Brain microvascular endothelial cell (primary cell): ENCODE measurements at regions not wholly inside any gene's neighbourhood (a gene's known extent, or its start where the extent isn't known, plus 50 kb on each side); places are given as distances from the start of the nearest gene placed in this dataset.

ENCODE experiments used
- DNase-seq: peaks from one replicate; pipeline ENCODE4 v3.0.0-alpha.2; 2020
- H3K27ac ChIP-seq: fragments of 250-450 bp; sonication (Bioruptor Pico); 2 replicates; pipeline ENCODE4 v1.5.1; 2020; ENCODE audit warnings: mild to moderate bottlenecking, moderate library complexity
- H3K27me3 ChIP-seq: fragments of 250-450 bp; sonication (Bioruptor Pico); replicated peaks from 2 replicates; pipeline ENCODE4 v1.5.1; 2020; ENCODE audit warnings: mild to moderate bottlenecking
- H3K36me3 ChIP-seq: fragments of 250-450 bp; sonication (Bioruptor Pico); replicated peaks from 2 replicates; pipeline ENCODE4 v1.5.1; 2020; ENCODE audit warnings: mild to moderate bottlenecking
- H3K4me3 ChIP-seq: 2 replicates; pipeline ENCODE4 v1.5.1; 2011; ENCODE audit warnings: low read depth, mild to moderate bottlenecking, control low read depth, low read length, moderate library complexity
- CTCF ChIP-seq: IDR thresholded peaks from 2 replicates; pipeline ENCODE4 v1.5.1; 2011; ENCODE audit warnings: low read depth, mild to moderate bottlenecking, moderate library complexity, low read length, control low read depth, inconsistent platforms; ENCODE audit errors: missing control alignments
- in situ Hi-C: cut with HindIII; loops from 2 replicates; pipeline ENCODE4 v1.10.0; 2017; ENCODE audit warnings: low sequenced_read_pairs, low pct_ligation_motif_present

DNA sequence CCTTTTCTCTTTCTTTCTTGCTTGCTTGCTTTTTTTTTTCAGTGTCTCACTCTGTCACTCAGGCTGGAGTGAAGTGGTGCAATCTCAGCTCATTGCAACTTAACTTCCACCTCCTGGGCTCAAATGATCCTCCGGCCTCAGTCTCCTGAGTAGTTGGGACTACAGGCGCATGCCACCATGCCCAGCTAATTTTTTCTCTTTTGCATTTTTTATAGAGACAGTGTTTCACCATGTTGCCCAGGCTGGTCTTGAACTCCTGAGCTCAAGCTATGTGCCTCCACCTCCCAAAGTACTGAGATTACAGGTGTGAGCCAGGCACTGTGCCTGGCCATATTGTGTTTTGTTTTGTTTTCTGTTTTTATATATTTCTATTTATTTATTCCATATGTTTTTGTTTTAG is 461.0 kb downstream of the ADAMTS20 start:
- Histone ChIP-seq H3K36me3 (no peaks in the 10 kb centered on the region), H3K27ac (no peak overlapping the region), H3K4me3 (no peak overlapping the region), H3K27me3 (no peaks in the 10 kb centered on the region)
- in situ Hi-C loops: no loop called here
- no peak for TF ChIP-seq CTCF
- DNase-seq: no peak

GRCh38 chr12:43087195-43088091 is 464.6 kb downstream of the ADAMTS20 start:
- no peak for TF ChIP-seq CTCF
- DNase-seq: no peak
- Histone ChIP-seq H3K27ac (no peak overlapping the region), H3K36me3 (no peaks in the 10 kb centered on the region), H3K27me3 (no peaks in the 10 kb centered on the region), H3K4me3 (no peak overlapping the region)
- in situ Hi-C loops: no loop called here

GRCh38 chr12:43079476-43079875 is 472.5 kb downstream of the ADAMTS20 start:
- in situ Hi-C loops: no loop called here
- TF ChIP-seq CTCF: no peak

GRCh38 chr12:43078976-43079375 is 473.0 kb downstream of the ADAMTS20 start:
- H3K4me3 ChIP-seq: no peak overlapping the region
- DNase-seq: no peak
- no peak overlapping the region for H3K27ac ChIP-seq
- in situ Hi-C loops: no loop called here
- TF ChIP-seq CTCF: no peak
- H3K36me3 ChIP-seq: no peaks in the 10 kb centered on the region
- no peaks in the 10 kb centered on the region for H3K27me3 ChIP-seq

More at GRCh38 chr12:43079476-43079875, 472.5 kb downstream of the ADAMTS20 start:
- no peak overlapping the region for H3K27ac ChIP-seq
- no peak overlapping the region for H3K4me3 ChIP-seq
- no peaks in the 10 kb centered on the region for H3K27me3 ChIP-seq
- H3K36me3 ChIP-seq: no peaks in the 10 kb centered on the region
- DNase-seq: no peak

DNA sequence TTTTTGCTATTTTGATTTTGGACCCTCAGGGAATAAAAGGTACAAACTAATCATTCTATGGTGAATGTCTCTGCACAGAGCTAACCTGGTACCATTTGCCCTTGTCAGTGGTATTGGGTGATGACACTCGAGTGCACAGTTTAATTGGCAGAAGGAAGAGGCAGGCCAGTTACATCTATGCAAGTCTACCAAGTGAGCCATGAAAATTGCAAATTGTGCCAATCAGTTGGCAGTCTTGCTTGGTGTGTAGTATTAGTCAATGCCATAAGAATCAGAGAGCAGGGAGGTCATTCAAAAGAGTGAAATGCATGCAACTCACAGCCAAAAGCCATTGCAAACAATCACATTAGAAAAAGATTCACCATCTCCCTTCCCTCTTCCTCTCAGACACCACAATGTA is 479.6 kb downstream of the ADAMTS20 start:
- Histone ChIP-seq H3K27ac (no peak overlapping the region), H3K4me3 (no peak overlapping the region), H3K36me3 (no peaks in the 10 kb centered on the region), H3K27me3 (no peaks in the 10 kb centered on the region)
- TF ChIP-seq CTCF: no peak
- DNase-seq: no peak
- in situ Hi-C loops: no loop called here
